Tibial nerve (tissue), 4 donors: ENCODE measurements at regions not wholly inside any gene's neighbourhood (a gene's known extent, or its start where the extent isn't known, plus 50 kb on each side); places are given as distances from the start of the nearest gene placed in this dataset.

Experiments used
- DNase-seq, 2 donors: peaks; one replicate each; pipeline ENCODE4 v3.0.0-alpha.2; 2019; ENCODE audit warnings: low spot score in 2 of 2
- H3K27ac ChIP-seq, 4 donors: fragments of 200-600 bp; sonication (generic) in 3 of 4; one replicate each; pipeline ENCODE4 v1.5.1; 2017 to 2019; ENCODE audit warnings: mild to moderate bottlenecking in 1 of 4
- H3K27me3 ChIP-seq, 2 donors: fragments of 200-600 bp; sonication (generic) in 1 of 2; one replicate each; pipeline versions ENCODE4 v1.5.1 to v1.6.0; 2017 to 2019
- H3K36me3 ChIP-seq, 3 donors: fragments of 200-600 bp; sonication (generic); one replicate each; pipeline ENCODE4 v1.5.1; 2018 to 2019
- H3K4me1 ChIP-seq, 4 donors: fragments of 200-600 bp; sonication (generic) in 3 of 4; one replicate each; pipeline ENCODE4 v1.5.1; 2017 to 2019
- H3K4me3 ChIP-seq, 4 donors: fragments of 200-600 bp; sonication (generic) in 3 of 4; one replicate each; pipeline ENCODE4 v1.5.1; 2017 to 2019; ENCODE audit warnings: mild to moderate bottlenecking in 1 of 4, moderate library complexity in 1 of 4
- H3K9me3 ChIP-seq, 4 donors: fragments of 200-600 bp; sonication (generic) in 3 of 4; one replicate each; pipeline ENCODE4 v1.5.1; 2017 to 2019
- CTCF ChIP-seq, 5 experiments: fragments of 200-600 bp in 3 of 5; fragments of 450-650 bp in 2 of 5; sonication (generic) in 3 of 5; IDR thresholded peaks; one replicate each; pipeline ENCODE4 v1.5.1; 2016 to 2019; ENCODE audit warnings: antibody characterized with exemption in 5 of 5, mild to moderate bottlenecking in 3 of 5, moderate library complexity in 2 of 5
- EP300 ChIP-seq, 2 donors: sonication (generic); formaldehyde crosslinking; IDR thresholded peaks; one replicate each; pipeline ENCODE4 v1.6.1; 2017; ENCODE audit warnings: antibody characterized with exemption in 2 of 2, mild to moderate bottlenecking in 1 of 2
- POLR2A ChIP-seq, 2 donors: fragments of 450-650 bp; IDR thresholded peaks; one replicate each; pipeline ENCODE4 v1.6.1; 2017; ENCODE audit warnings: antibody characterized with exemption in 2 of 2, mild to moderate bottlenecking in 2 of 2, moderate library complexity in 2 of 2
- WGBS, 2 donors: methylation state at CpG; one replicate each; pipeline ENCODE4 v1.1.5; 2018; 5-methylcytosine and 5-hydroxymethylcytosine counted together

GRCh38 chr7:125654076-125654475 lies 724.5 kb upstream of the POT1 start:
- 72 to 82% methylated on average over 1 of the region's 1 CpG for whole genome bisulfite sequencing, 2 donors
- no peak for TF ChIP-seq POLR2A (IDR thresholded peaks at IDR 0.05)
- TF ChIP-seq CTCF (IDR thresholded peaks at IDR 0.05): no peak
- no peak for TF ChIP-seq EP300 (IDR thresholded peaks at IDR 0.05)
- no peak for DNase-seq
- no peaks in the 10 kb centered on the region for H3K36me3 ChIP-seq
- no peak overlapping the region for H3K27ac ChIP-seq
- H3K27me3 ChIP-seq: no peaks in the 10 kb centered on the region
- peaks cover 0 to 5% (median 0%) of the 10 kb centered on the region in 4 donors for H3K4me1 ChIP-seq
- H3K9me3 ChIP-seq: no peaks in the 10 kb centered on the region
- H3K4me3 ChIP-seq: no peak overlapping the region

GRCh38 chr7:125651823-125652528 lies 722.4 kb upstream of the POT1 start:
- WGBS, 2 donors: 67 to 72% methylated on average over 8 of the region's 8 CpGs
- no peak for DNase-seq

GRCh38 chr7:125648543-125648942 lies 718.9 kb upstream of the POT1 start:
- WGBS, 2 donors: 85 to 88% methylated on average over 1 of the region's 1 CpG
- Histone ChIP-seq H3K27ac (no peak overlapping the region), H3K4me3 (no peak overlapping the region), H3K9me3 (no peaks in the 10 kb centered on the region), H3K36me3 (no peaks in the 10 kb centered on the region), H3K4me1 (no peaks in the 10 kb centered on the region), H3K27me3 (no peaks in the 10 kb centered on the region)
- TF ChIP-seq CTCF (IDR thresholded peaks at IDR 0.05) (no peak), EP300 (IDR thresholded peaks at IDR 0.05) (no peak), POLR2A (IDR thresholded peaks at IDR 0.05) (no peak)
- DNase-seq: no peak

More at GRCh38 chr7:125651823-125652528, 722.4 kb upstream of the POT1 start:
- Histone ChIP-seq H3K27ac (no peak overlapping the region), H3K36me3 (no peaks in the 10 kb centered on the region), H3K9me3 (no peaks in the 10 kb centered on the region), H3K27me3 (no peaks in the 10 kb centered on the region), H3K4me3 (no peak overlapping the region), H3K4me1 (no peaks in the 10 kb centered on the region)
- TF ChIP-seq CTCF (IDR thresholded peaks at IDR 0.05) (no peak), POLR2A (IDR thresholded peaks at IDR 0.05) (no peak), EP300 (IDR thresholded peaks at IDR 0.05) (no peak)

GRCh38 chr7:125645770-125646169 lies 716.1 kb upstream of the POT1 start:
- Histone ChIP-seq H3K27me3 (no peaks in the 10 kb centered on the region), H3K27ac (no peak overlapping the region), H3K4me1 (no peaks in the 10 kb centered on the region), H3K9me3 (no peaks in the 10 kb centered on the region), H3K4me3 (no peak overlapping the region), H3K36me3 (no peaks in the 10 kb centered on the region)
- WGBS, 2 donors: 82 to 85% methylated on average over 4 of the region's 4 CpGs
- TF ChIP-seq EP300 (IDR thresholded peaks at IDR 0.05) (no peak), POLR2A (IDR thresholded peaks at IDR 0.05) (no peak), CTCF (IDR thresholded peaks at IDR 0.05) (no peak)
- DNase-seq: no peak

DNA sequence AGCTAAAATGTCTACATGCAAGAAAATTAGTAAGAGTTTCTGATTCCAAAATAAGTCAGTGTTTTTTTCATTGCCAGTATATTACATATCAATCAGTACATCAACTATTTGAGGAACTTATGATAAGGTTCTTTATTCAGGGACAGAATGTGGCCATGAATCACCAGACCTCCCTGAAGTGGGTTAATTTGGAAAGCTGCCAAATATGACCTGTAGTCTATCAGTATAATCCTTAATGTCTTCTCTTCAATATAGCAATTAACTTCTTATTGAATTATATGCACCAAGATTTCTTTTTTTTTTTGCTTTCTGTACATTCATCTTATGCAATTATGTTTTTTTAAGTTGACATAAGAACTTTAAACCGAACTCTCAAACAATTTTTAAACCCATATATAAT lies 714.5 kb upstream of the POT1 start:
- H3K27me3 ChIP-seq: no peaks in the 10 kb centered on the region
- DNase-seq: no peak
- no peaks in the 10 kb centered on the region for H3K4me1 ChIP-seq
- no peak overlapping the region for H3K27ac ChIP-seq
- H3K9me3 ChIP-seq: no peaks in the 10 kb centered on the region
- WGBS, 2 donors: 79 to 82% methylated on average over 1 of the region's 1 CpG
- H3K4me3 ChIP-seq: no peak overlapping the region
- no peaks in the 10 kb centered on the region for H3K36me3 ChIP-seq
- TF ChIP-seq POLR2A (IDR thresholded peaks at IDR 0.05): no peak
- TF ChIP-seq EP300 (IDR thresholded peaks at IDR 0.05): no peak
- no peak for TF ChIP-seq CTCF (IDR thresholded peaks at IDR 0.05)
